ENCODE measurements at regions not wholly inside any gene's neighbourhood (a gene's known extent, or its start where the extent isn't known, plus 50 kb on each side); places are given as distances from the start of the nearest gene placed in this dataset.

DNA sequence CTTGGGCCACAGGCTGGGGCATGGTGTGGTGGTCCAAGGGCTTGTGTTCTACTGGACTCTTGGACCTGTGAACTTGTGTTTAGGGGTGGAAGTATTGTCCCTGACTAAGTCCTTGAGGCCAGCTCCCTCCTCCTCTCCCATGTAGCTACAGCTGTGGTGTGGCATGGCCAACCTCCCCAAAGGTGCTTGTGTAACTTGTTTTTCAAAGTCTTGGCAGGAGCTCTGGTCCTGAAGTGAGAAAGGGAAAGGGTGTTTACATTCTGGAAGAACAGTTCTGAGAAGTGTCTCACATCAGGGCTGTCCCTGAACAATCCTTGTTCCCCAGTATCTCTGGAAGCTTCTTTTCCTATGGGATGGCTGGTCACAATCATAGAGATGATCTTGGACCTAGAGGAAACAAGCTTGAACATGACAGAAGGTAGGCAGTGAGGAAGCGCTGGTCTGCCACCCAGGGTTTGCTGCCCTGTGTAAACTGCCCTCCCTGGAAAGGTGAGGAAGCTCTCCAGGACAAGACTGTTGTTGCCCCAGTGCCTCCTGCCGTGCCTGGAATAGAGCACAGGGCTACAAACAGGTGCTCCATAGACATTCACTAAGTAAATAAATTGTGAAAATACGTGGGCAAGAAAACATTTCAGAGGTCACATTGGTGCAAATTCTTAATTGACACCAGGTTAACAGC, 64.6 kb upstream of the KLF9 start:
- no peaks in the 10 kb centered on the region for H3K36me3 ChIP-seq (ENCODE audit: control insufficient read depth, insufficient read depth, low read length)
- H3K79me2 ChIP-seq, result no peaks in the 10 kb centered on the region
- H3K27me3 ChIP-seq (ENCODE audit: control insufficient read depth, insufficient read depth, low read length), result no peaks in the 10 kb centered on the region
- H2AFZ ChIP-seq, result peak overlapping the region; percentile 79
- H3K4me1 ChIP-seq, result peaks cover 31% of the 10 kb centered on the region
- H3K9ac ChIP-seq, result no peak overlapping the region
- H3K27ac ChIP-seq, result peak overlapping the region; percentile 97
- TF ChIP-seq, protein P1, sequence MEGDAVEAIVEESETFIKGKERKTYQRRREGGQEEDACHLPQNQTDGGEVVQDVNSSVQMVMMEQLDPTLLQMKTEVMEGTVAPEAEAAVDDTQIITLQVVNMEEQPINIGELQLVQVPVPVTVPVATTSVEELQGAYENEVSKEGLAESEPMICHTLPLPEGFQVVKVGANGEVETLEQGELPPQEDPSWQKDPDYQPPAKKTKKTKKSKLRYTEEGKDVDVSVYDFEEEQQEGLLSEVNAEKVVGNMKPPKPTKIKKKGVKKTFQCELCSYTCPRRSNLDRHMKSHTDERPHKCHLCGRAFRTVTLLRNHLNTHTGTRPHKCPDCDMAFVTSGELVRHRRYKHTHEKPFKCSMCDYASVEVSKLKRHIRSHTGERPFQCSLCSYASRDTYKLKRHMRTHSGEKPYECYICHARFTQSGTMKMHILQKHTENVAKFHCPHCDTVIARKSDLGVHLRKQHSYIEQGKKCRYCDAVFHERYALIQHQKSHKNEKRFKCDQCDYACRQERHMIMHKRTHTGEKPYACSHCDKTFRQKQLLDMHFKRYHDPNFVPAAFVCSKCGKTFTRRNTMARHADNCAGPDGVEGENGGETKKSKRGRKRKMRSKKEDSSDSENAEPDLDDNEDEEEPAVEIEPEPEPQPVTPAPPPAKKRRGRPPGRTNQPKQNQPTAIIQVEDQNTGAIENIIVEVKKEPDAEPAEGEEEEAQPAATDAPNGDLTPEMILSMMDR (IDR thresholded peaks at IDR 0.05), result no peak
- H3K4me2 ChIP-seq (ENCODE audit: low read length), result no peak overlapping the region
- H3K9me3 ChIP-seq (ENCODE audit: control insufficient read depth, low read length), result no peaks in the 10 kb centered on the region
- no peak overlapping the region for H3K4me3 ChIP-seq (ENCODE audit: low read depth, low read length)

GRCh38 chr9:70477907-70478480, 63.5 kb upstream of the KLF9 start:
- no peaks in the 10 kb centered on the region for H3K79me2 ChIP-seq
- no peaks in the 10 kb centered on the region for H3K36me3 ChIP-seq (ENCODE audit: control insufficient read depth, insufficient read depth, low read length)
- H3K4me3 ChIP-seq (ENCODE audit: low read depth, low read length), result no peak overlapping the region
- TF ChIP-seq, protein P1 (IDR thresholded peaks at IDR 0.05), result no peak
- no peak overlapping the region for H3K9ac ChIP-seq
- H3K9me3 ChIP-seq (ENCODE audit: control insufficient read depth, low read length), result no peaks in the 10 kb centered on the region
- peak overlapping the region; percentile 97 for H3K27ac ChIP-seq
- no peaks in the 10 kb centered on the region for H3K27me3 ChIP-seq (ENCODE audit: control insufficient read depth, insufficient read depth, low read length)
- no peak overlapping the region for H2AFZ ChIP-seq
- no peak overlapping the region for H3K4me2 ChIP-seq (ENCODE audit: low read length)
- H3K4me1 ChIP-seq, result peaks cover 30% of the 10 kb centered on the region

DNA sequence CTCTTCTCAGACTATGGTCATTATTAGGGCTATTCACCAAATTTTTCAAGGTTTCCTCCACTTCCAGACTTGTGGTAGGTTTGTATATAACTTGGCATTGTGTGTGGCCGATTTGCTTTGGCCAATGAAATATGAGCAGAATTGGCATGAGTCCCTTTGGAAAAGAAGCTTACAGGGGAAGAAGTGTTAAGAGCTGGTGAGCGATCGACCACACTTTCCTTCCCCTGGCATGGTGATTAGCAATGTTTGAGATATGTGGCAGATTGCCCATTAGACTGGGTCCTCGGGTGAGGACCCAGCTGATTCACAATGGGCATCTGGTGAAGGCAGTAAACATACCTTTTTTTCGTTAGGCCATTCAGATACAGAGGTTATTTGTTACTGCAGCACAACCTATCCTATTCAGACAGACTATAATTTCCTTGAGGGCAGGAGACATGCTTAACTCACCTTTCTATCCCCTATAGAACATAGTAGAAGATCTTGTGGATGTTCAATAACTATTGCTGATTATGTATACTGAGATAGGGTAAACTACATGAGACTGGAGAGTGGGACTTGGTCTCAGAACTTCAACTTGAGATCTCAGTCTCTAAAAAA, 62.8 kb upstream of the KLF9 start:
- H3K27me3 ChIP-seq (ENCODE audit: control insufficient read depth, insufficient read depth, low read length), result no peaks in the 10 kb centered on the region
- no peak overlapping the region for H3K27ac ChIP-seq
- no peak overlapping the region for H2AFZ ChIP-seq
- H3K4me2 ChIP-seq (ENCODE audit: low read length), result no peak overlapping the region
- no peaks in the 10 kb centered on the region for H3K9me3 ChIP-seq (ENCODE audit: control insufficient read depth, low read length)
- H3K36me3 ChIP-seq (ENCODE audit: control insufficient read depth, insufficient read depth, low read length), result no peaks in the 10 kb centered on the region
- H3K9ac ChIP-seq, result no peak overlapping the region
- TF ChIP-seq, protein P1 (IDR thresholded peaks at IDR 0.05), result no peak
- H3K4me1 ChIP-seq, result peaks cover 30% of the 10 kb centered on the region
- no peak overlapping the region for H3K4me3 ChIP-seq (ENCODE audit: low read depth, low read length)
- no peaks in the 10 kb centered on the region for H3K79me2 ChIP-seq

GRCh38 chr9:70475211-70475610, 60.8 kb upstream of the KLF9 start:
- Histone ChIP-seq H3K4me1 (peaks cover 16% of the 10 kb centered on the region), H3K4me2 (ENCODE audit: low read length) (no peak overlapping the region), H3K4me3 (ENCODE audit: low read depth, low read length) (no peak overlapping the region), H3K9ac (no peak overlapping the region), H2AFZ (no peak overlapping the region), H3K36me3 (ENCODE audit: control insufficient read depth, insufficient read depth, low read length) (no peaks in the 10 kb centered on the region), H3K27me3 (ENCODE audit: control insufficient read depth, insufficient read depth, low read length) (no peaks in the 10 kb centered on the region), H3K79me2 (no peaks in the 10 kb centered on the region), H3K27ac (peak overlapping the region; percentile 47), H3K9me3 (ENCODE audit: control insufficient read depth, low read length) (no peaks in the 10 kb centered on the region)
- TF ChIP-seq, protein P1 (IDR thresholded peaks at IDR 0.05), result no peak

Measured in parathyroid adenoma (tissue), 2 donors.